HFF-Myc (cell line): ENCODE measurements at regions not wholly inside any gene's neighbourhood (a gene's known extent, or its start where the extent isn't known, plus 50 kb on each side); places are given as distances from the start of the nearest gene placed in this dataset.

Experiments used
- DNase-seq: peaks from one replicate; pipeline ENCODE4 v3.0.0-alpha.2; 2011; ENCODE audit warnings: low read depth; ENCODE audit errors: extremely low read depth
- H3K4me3 ChIP-seq: replicated peaks from 2 replicates; pipeline ENCODE4 v1.5.1; 2011; ENCODE audit warnings: low read depth, mild to moderate bottlenecking, control low read depth, low read length
- CTCF ChIP-seq: IDR thresholded peaks from 2 replicates; pipeline ENCODE4 v1.5.1; 2012; ENCODE audit warnings: mild to moderate bottlenecking, low read depth, low read length, control low read depth; ENCODE audit errors: missing control alignments

- DNase-seq: no peak
- H3K4me3 ChIP-seq: peak overlapping the region; percentile 11; the same call in 1 of the 2 replicates
- TF ChIP-seq CTCF: no peak
Observed at GRCh38 chr7:1290679-1291356, 58.1 kb downstream of the UNCX start.

- TF ChIP-seq CTCF: no peak
- H3K4me3 ChIP-seq: no peak overlapping the region
- DNase-seq: no peak
Observed at GRCh38 chr7:1291357-1291689, 58.7 kb downstream of the UNCX start.

GRCh38 chr7:1291845-1292765 is 59.4 kb downstream of the UNCX start:
- DNase-seq: no peak
- no peak overlapping the region for H3K4me3 ChIP-seq
- TF ChIP-seq CTCF: no peak

- TF ChIP-seq CTCF: no peak
- no peak for DNase-seq
- H3K4me3 ChIP-seq: no peak overlapping the region
Observed at GRCh38 chr7:1292972-1293830, 60.5 kb downstream of the UNCX start.

GRCh38 chr7:1293950-1294411 is 61.3 kb downstream of the UNCX start:
- no peak overlapping the region for H3K4me3 ChIP-seq
- no peak for TF ChIP-seq CTCF
- no peak for DNase-seq

- no peak overlapping the region for H3K4me3 ChIP-seq
- no peak for DNase-seq
- no peak for TF ChIP-seq CTCF
Observed at GRCh38 chr7:1295776-1296355, 63.2 kb downstream of the UNCX start.
